GM23338 (cell line): ENCODE measurements at regions not wholly inside any gene's neighbourhood (a gene's known extent, or its start where the extent isn't known, plus 50 kb on each side); places are given as distances from the start of the nearest gene placed in this dataset.

Experiments
- ATAC-seq: fragments of 200-7000 bp; cut with Tn5 transposase; 3 replicates; pipeline ENCODE4 v1.9.1; 2020
- DNase-seq: peaks from one replicate; pipeline ENCODE4 v3.0.0-alpha.2; 2015; ENCODE audit warnings: low spot score
- H2AFZ ChIP-seq: fragments of 200-600 bp; sonication (generic); 2 replicates; pipeline ENCODE4 v1.8.0; 2016; ENCODE audit warnings: antibody characterized with exemption, mild to moderate bottlenecking, moderate library complexity
- H3F3A ChIP-seq: fragments of 200-600 bp; sonication (generic); replicated peaks from 2 replicates; pipeline ENCODE4 v1.8.0; 2017; ENCODE audit warnings: antibody characterized with exemption, mixed run types, low read depth
- H3K27ac ChIP-seq: fragments of 200-600 bp; sonication (generic); 2 replicates; pipeline ENCODE4 v1.6.1; 2016; ENCODE audit warnings: low read depth
- H3K27me3 ChIP-seq: fragments of 200-600 bp; sonication (generic); 2 replicates; pipeline ENCODE4 v1.8.0; 2016; ENCODE audit warnings: mild to moderate bottlenecking, mixed run types, moderate library complexity; ENCODE audit not compliant: insufficient read depth
- H3K36me3 ChIP-seq: fragments of 200-600 bp; sonication (generic); 2 replicates; pipeline ENCODE4 v1.8.0; 2016; ENCODE audit warnings: mild to moderate bottlenecking; ENCODE audit not compliant: insufficient read depth
- H3K4me1 ChIP-seq: fragments of 200-600 bp; sonication (generic); 2 replicates; pipeline ENCODE4 v1.8.0; 2016; ENCODE audit warnings: mild to moderate bottlenecking, moderate library complexity; ENCODE audit not compliant: insufficient read depth
- H3K4me2 ChIP-seq: fragments of 200-600 bp; sonication (generic); 2 replicates; pipeline ENCODE4 v1.7.1; 2017; ENCODE audit warnings: mixed run types
- H3K4me3 ChIP-seq: fragments of 200-600 bp; sonication (generic); 2 replicates; pipeline ENCODE4 v1.6.1; 2016; ENCODE audit warnings: mixed run types
- H3K79me2 ChIP-seq: fragments of 200-600 bp; sonication (generic); replicated peaks from 2 replicates; pipeline ENCODE4 v1.8.0; 2017; ENCODE audit warnings: mild to moderate bottlenecking; ENCODE audit not compliant: insufficient read depth
- H3K9me2 ChIP-seq: fragments of 200-600 bp; sonication (generic); 2 replicates; pipeline ENCODE4 v1.8.0; 2017; ENCODE audit not compliant: insufficient read depth
- H4K20me1 ChIP-seq: fragments of 200-600 bp; sonication (generic); replicated peaks from 2 replicates; pipeline ENCODE4 v1.8.0; 2017; ENCODE audit warnings: mild to moderate bottlenecking; ENCODE audit not compliant: insufficient read depth
- H3K27ac Mint-ChIP-seq: 2 replicates; pipeline ENCODE4 v1.8.0; 2020; ENCODE audit warnings: inconsistent platforms, mild to moderate bottlenecking, moderate library complexity, mixed read lengths
- H3K27me3 Mint-ChIP-seq: 3 replicates; pipeline ENCODE4 v1.8.0; 2022; ENCODE audit warnings: low read depth, mild to moderate bottlenecking, moderate library complexity, mixed read lengths, inconsistent platforms; ENCODE audit not compliant: insufficient read depth, poor library complexity
- H3K36me3 Mint-ChIP-seq: 3 replicates; pipeline ENCODE4 v1.8.0; 2021; ENCODE audit warnings: low read depth, mild to moderate bottlenecking, inconsistent platforms, moderate library complexity, mixed read lengths
- H3K4me1 Mint-ChIP-seq: 3 replicates; pipeline ENCODE4 v1.8.0; 2020; ENCODE audit warnings: mild to moderate bottlenecking, inconsistent platforms, mixed read lengths
- H3K4me3 Mint-ChIP-seq: 3 replicates; pipeline ENCODE4 v1.8.0; 2021; ENCODE audit warnings: moderate library complexity, mild to moderate bottlenecking, inconsistent platforms, mixed read lengths
- H3K9me3 Mint-ChIP-seq: 3 replicates; pipeline ENCODE4 v1.8.0; 2020; ENCODE audit warnings: moderate library complexity, mild to moderate bottlenecking, inconsistent platforms, mixed read lengths
- EZH2phosphoT487 ChIP-seq: fragments of 200-600 bp; sonication (generic); IDR thresholded peaks from one replicate; pipeline ENCODE4 v1.8.1; 2018; ENCODE audit warnings: antibody characterized with exemption; ENCODE audit not compliant: unreplicated experiment
- JUNB ChIP-seq: IDR thresholded peaks from one replicate; pipeline ENCODE4 v1.6.1; 2016; ENCODE audit warnings: antibody characterized with exemption; ENCODE audit not compliant: unreplicated experiment
- POLR2AphosphoS5 ChIP-seq: IDR thresholded peaks from 2 replicates; pipeline ENCODE4 v1.6.1; 2016; ENCODE audit warnings: antibody characterized with exemption, low read depth
- ZNF114 ChIP-seq: fragments of 250-450 bp; sonication (Bioruptor Pico); IDR thresholded peaks from 2 replicates; pipeline ENCODE4 v1.5.0; 2020; ENCODE audit warnings: mild to moderate bottlenecking, moderate library complexity
- ZNF462 ChIP-seq: fragments of 250-450 bp; sonication (Bioruptor Pico); IDR thresholded peaks from 2 replicates; pipeline ENCODE4 v1.5.0; 2020; ENCODE audit warnings: mild to moderate bottlenecking, moderate library complexity

- Mint-ChIP-seq H3K27ac (no peak overlapping the region), H3K4me3 (no peak overlapping the region), H3K27me3 (peaks cover 2% of the 10 kb centered on the region), H3K4me1 (peaks cover 13% of the 10 kb centered on the region; the same call in 2 of the 3 replicates), H3K9me3 (peaks cover 14% of the 10 kb centered on the region), H3K36me3 (peaks cover 12% of the 10 kb centered on the region)
- Histone ChIP-seq H3F3A (no peaks in the 10 kb centered on the region), H3K4me1 (0 out of 2 replicates have a peak, but pooled peaks cover 8% of the 10 kb centered on the region), H4K20me1 (no peaks in the 10 kb centered on the region), H3K27me3 (no peaks in the 10 kb centered on the region), H2AFZ (no peak overlapping the region), H3K4me2 (no peak overlapping the region), H3K9me2 (0 out of 2 replicates have a peak, but pooled peaks cover 3% of the 10 kb centered on the region), H3K79me2 (no peaks in the 10 kb centered on the region), H3K27ac (no peak overlapping the region), H3K36me3 (no peaks in the 10 kb centered on the region), H3K4me3 (no peak overlapping the region)
- TF ChIP-seq ZNF462 (CRISPR knock-in tag) (no peak), EZH2phosphoT487 (no peak)
- no peak for ATAC-seq
- DNase-seq: no peak
Observed at GRCh38 chr3:55244247-55244646, 242.9 kb downstream of the WNT5A start.

GRCh38 chr3:55243678-55244077, 243.4 kb downstream of the WNT5A start:
- 0 out of 2 replicates have a peak, but pooled peaks cover 3% of the 10 kb centered on the region for H3K9me2 ChIP-seq
- Mint-ChIP-seq H3K4me3 (no peak overlapping the region), H3K4me1 (peaks cover 13% of the 10 kb centered on the region; the same call in 2 of the 3 replicates), H3K27ac (no peak overlapping the region), H3K36me3 (peaks cover 8% of the 10 kb centered on the region), H3K9me3 (peaks cover 9% of the 10 kb centered on the region), H3K27me3 (peaks cover 2% of the 10 kb centered on the region)
- ATAC-seq: peak; percentile 88
- no peak overlapping the region for H3K4me3 ChIP-seq
- no peaks in the 10 kb centered on the region for H3K36me3 ChIP-seq
- DNase-seq: peak; percentile 6
- H3K27ac ChIP-seq: no peak overlapping the region
- no peak overlapping the region; the same call in 1 of the 2 replicates for H2AFZ ChIP-seq
- no peak overlapping the region for H3K4me2 ChIP-seq
- no peaks in the 10 kb centered on the region for H3K27me3 ChIP-seq
- H3F3A ChIP-seq: no peaks in the 10 kb centered on the region
- H3K4me1 ChIP-seq: 0 out of 2 replicates have a peak, but pooled peaks cover 8% of the 10 kb centered on the region
- H3K79me2 ChIP-seq: no peaks in the 10 kb centered on the region
- no peaks in the 10 kb centered on the region for H4K20me1 ChIP-seq
- TF ChIP-seq POLR2AphosphoS5: no peak
- no peak for TF ChIP-seq JUNB
- TF ChIP-seq ZNF462 (CRISPR knock-in tag): no peak
- TF ChIP-seq EZH2phosphoT487: no peak
- no peak for TF ChIP-seq ZNF114 (CRISPR knock-in tag)
